Panc1 (cell line): ENCODE measurements at regions not wholly inside any gene's neighbourhood (a gene's known extent, or its start where the extent isn't known, plus 50 kb on each side); places are given as distances from the start of the nearest gene placed in this dataset.

Experiments used
- ATAC-seq: fragments of 200-7000 bp; cut with Tn5 transposase; 2 replicates; pipeline ENCODE4 v1.9.1; 2020; ENCODE audit warnings: mild to moderate bottlenecking, moderate library complexity
- BruUV-seq: library from RNA; stranded (reverse); fragments of 400-500 nt; replicated peaks from 2 replicates; lab custom pipeline; 2021; lab: Mats Ljungman, UMichigan
- CTCF ChIA-PET: fragments of 300-600 bp; sonication (Branson Sonifier 250); formaldehyde crosslinking; loops from one replicate; lab custom pipeline; 2022; ENCODE audit warnings: antibody characterized with exemption; lab: Charles Lee
- POLR2A ChIA-PET: fragments of 300-600 bp; sonication (Branson Sonifier 250); formaldehyde crosslinking; loops from one replicate; lab custom pipeline; 2022; ENCODE audit warnings: antibody characterized with exemption; lab: Charles Lee
- DNase-seq: peaks from one replicate; pipeline ENCODE4 v3.0.0-alpha.2; 2010; ENCODE audit warnings: low read depth, low spot score
- H3K27ac ChIP-seq: 2 replicates; pipeline ENCODE4 v1.5.1; 2011; ENCODE audit warnings: mild to moderate bottlenecking, low read length, inconsistent platforms
- H3K27me3 ChIP-seq: fragments of 200-500 bp; sonication (Bioruptor generic); 2 replicates; pipeline ENCODE4 v1.6.0; 2014; ENCODE audit warnings: low read length, inconsistent platforms; ENCODE audit not compliant: control insufficient read depth, insufficient read depth
- H3K36me3 ChIP-seq: fragments of 200-500 bp; sonication (Bioruptor generic); 2 replicates; pipeline ENCODE4 v1.5.1; 2014; ENCODE audit warnings: inconsistent platforms, mild to moderate bottlenecking, low read length, moderate library complexity; ENCODE audit not compliant: control insufficient read depth, insufficient read depth
- H3K4me1 ChIP-seq: 2 replicates; pipeline ENCODE4 v1.5.1; 2011; ENCODE audit warnings: inconsistent platforms, mild to moderate bottlenecking, low read length, moderate library complexity; ENCODE audit not compliant: control insufficient read depth, insufficient read depth
- H3K4me3 ChIP-seq, 2 experiments: 2 replicates each; pipeline ENCODE4 v1.5.1; 2011 to 2012; ENCODE audit warnings: low read depth in 2 of 2, low read length in 2 of 2, mild to moderate bottlenecking in 2 of 2, inconsistent platforms in 1 of 2, moderate library complexity in 1 of 2
- H3K9me3 ChIP-seq: fragments of 200-500 bp; sonication (Bioruptor generic); 2 replicates; pipeline ENCODE4 v1.5.1; 2014; ENCODE audit warnings: low read depth, mild to moderate bottlenecking, inconsistent platforms, low read length, moderate library complexity; ENCODE audit not compliant: control insufficient read depth, insufficient read depth
- POLR2AphosphoS5 ChIP-seq: IDR thresholded peaks from 2 replicates; pipeline ENCODE4 v1.6.1; 2012; ENCODE audit warnings: mild to moderate bottlenecking, low read depth, low read length, moderate library complexity
- SIN3A ChIP-seq: IDR thresholded peaks from 2 replicates; pipeline ENCODE4 v1.6.1; 2012; ENCODE audit warnings: low read depth, mild to moderate bottlenecking, low read length, moderate library complexity, borderline replicate concordance; ENCODE audit not compliant: insufficient read depth
- TCF7L2 ChIP-seq: IDR thresholded peaks from 2 replicates; pipeline ENCODE4 v1.6.1; 2011; ENCODE audit warnings: mild to moderate bottlenecking, low read depth, low read length, inconsistent platforms
- in situ Hi-C: cut with HindIII; loops from 2 replicates; pipeline ENCODE4 v1.10.0; 2016; ENCODE audit warnings: low sequenced_read_pairs, low pct_unique_long_range_greater_than_20kb
- intact Hi-C: fragments of 100-400 bp; cut with micrococcal nuclease; formaldehyde crosslinking; loops from one replicate; pipeline ENCODE4 v1.10.0; 2022; ENCODE audit not compliant: unreplicated experiment
- TF ChIP-seq, protein P1 (sequence below), 2 experiments: IDR thresholded peaks; 2 replicates each; pipeline ENCODE4 v1.6.1; 2011 to 2012; ENCODE audit warnings: low read depth in 2 of 2, control low read depth in 1 of 2, low read length in 1 of 2, mild to moderate bottlenecking in 1 of 2, moderate library complexity in 1 of 2; ENCODE audit not compliant: insufficient read depth in 1 of 2
- TF ChIP-seq, protein P2 (sequence below): fragments of 450-650 bp; IDR thresholded peaks from 2 replicates; pipeline ENCODE4 v1.5.1; 2017; ENCODE audit warnings: mild to moderate bottlenecking

DNA sequence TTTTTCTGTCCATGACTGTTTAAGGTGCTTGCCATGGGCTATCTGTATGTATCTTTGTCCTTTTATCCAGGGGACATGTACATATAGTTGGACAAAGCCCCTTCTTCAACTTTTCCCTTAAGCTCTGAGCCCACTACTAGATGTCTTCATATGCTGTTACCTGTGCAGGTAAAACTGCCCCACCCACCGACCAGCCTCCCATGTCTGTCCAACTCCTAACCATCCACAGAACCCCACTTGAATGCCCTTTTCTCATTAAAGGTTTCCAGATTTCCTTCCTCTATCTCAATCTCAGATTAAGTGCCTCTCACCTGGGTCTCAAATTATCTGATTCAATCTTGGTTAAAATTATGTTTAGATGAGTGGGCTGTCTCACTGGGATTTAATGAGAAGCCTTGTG lies 136.3 kb downstream of the RNASET2 start:
- no peak overlapping the region for H3K4me3 ChIP-seq
- H3K4me1 ChIP-seq, result no peaks in the 10 kb centered on the region
- H3K27me3 ChIP-seq, result peaks cover 21% of the 10 kb centered on the region
- no peak overlapping the region for H3K27ac ChIP-seq
- no peak for ATAC-seq
- in situ Hi-C loops (no loop called here), intact Hi-C loops (no loop called here)
- ChIA-PET CTCF (no interaction called here), POLR2A (no interaction called here)
- TF ChIP-seq, protein P1, sequence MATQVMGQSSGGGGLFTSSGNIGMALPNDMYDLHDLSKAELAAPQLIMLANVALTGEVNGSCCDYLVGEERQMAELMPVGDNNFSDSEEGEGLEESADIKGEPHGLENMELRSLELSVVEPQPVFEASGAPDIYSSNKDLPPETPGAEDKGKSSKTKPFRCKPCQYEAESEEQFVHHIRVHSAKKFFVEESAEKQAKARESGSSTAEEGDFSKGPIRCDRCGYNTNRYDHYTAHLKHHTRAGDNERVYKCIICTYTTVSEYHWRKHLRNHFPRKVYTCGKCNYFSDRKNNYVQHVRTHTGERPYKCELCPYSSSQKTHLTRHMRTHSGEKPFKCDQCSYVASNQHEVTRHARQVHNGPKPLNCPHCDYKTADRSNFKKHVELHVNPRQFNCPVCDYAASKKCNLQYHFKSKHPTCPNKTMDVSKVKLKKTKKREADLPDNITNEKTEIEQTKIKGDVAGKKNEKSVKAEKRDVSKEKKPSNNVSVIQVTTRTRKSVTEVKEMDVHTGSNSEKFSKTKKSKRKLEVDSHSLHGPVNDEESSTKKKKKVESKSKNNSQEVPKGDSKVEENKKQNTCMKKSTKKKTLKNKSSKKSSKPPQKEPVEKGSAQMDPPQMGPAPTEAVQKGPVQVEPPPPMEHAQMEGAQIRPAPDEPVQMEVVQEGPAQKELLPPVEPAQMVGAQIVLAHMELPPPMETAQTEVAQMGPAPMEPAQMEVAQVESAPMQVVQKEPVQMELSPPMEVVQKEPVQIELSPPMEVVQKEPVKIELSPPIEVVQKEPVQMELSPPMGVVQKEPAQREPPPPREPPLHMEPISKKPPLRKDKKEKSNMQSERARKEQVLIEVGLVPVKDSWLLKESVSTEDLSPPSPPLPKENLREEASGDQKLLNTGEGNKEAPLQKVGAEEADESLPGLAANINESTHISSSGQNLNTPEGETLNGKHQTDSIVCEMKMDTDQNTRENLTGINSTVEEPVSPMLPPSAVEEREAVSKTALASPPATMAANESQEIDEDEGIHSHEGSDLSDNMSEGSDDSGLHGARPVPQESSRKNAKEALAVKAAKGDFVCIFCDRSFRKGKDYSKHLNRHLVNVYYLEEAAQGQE (IDR thresholded peaks at IDR 0.05; ENCODE audit: insufficient read depth in 1 of 2, low read depth in 2 of 2, low read length in 1 of 2), result no peak
- TF ChIP-seq, protein P2, sequence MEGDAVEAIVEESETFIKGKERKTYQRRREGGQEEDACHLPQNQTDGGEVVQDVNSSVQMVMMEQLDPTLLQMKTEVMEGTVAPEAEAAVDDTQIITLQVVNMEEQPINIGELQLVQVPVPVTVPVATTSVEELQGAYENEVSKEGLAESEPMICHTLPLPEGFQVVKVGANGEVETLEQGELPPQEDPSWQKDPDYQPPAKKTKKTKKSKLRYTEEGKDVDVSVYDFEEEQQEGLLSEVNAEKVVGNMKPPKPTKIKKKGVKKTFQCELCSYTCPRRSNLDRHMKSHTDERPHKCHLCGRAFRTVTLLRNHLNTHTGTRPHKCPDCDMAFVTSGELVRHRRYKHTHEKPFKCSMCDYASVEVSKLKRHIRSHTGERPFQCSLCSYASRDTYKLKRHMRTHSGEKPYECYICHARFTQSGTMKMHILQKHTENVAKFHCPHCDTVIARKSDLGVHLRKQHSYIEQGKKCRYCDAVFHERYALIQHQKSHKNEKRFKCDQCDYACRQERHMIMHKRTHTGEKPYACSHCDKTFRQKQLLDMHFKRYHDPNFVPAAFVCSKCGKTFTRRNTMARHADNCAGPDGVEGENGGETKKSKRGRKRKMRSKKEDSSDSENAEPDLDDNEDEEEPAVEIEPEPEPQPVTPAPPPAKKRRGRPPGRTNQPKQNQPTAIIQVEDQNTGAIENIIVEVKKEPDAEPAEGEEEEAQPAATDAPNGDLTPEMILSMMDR, result no peak
- no peak for TF ChIP-seq TCF7L2
- no TSS peak for BruUV-seq
- H3K9me3 ChIP-seq, result no peaks in the 10 kb centered on the region
- DNase-seq, result no peak
- H3K36me3 ChIP-seq, result no peaks in the 10 kb centered on the region

DNA sequence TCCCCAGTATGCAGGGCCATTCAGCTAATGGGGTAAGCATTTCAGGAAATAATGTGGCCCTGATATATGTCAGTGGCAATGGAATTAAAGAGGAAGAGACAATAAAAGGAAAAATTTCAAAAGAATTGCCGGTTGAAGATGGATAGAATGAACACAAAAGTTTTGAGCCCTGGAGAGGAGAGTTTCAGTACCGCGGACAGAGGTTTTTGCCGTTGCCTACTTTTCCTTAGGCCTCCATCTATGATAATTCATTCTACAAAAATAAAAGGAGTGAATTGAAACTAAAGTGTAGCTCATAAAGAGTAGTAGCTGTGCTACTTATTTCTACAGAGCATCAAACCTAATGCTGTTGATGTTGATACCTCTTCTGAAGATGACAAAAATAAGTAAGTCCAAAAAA lies 140.7 kb downstream of the RNASET2 start:
- Histone ChIP-seq H3K4me3 (no peak overlapping the region), H3K9me3 (no peaks in the 10 kb centered on the region), H3K36me3 (no peaks in the 10 kb centered on the region), H3K27me3 (peaks cover 11% of the 10 kb centered on the region), H3K27ac (no peak overlapping the region), H3K4me1 (no peaks in the 10 kb centered on the region)
- intact Hi-C loops (no loop called here), in situ Hi-C loops (no loop called here)
- no peak for DNase-seq
- ChIA-PET POLR2A (no interaction called here), CTCF (no interaction called here)
- TF ChIP-seq TCF7L2 (no peak), POLR2AphosphoS5 (no peak), SIN3A (no peak)
- TF ChIP-seq, protein P1 (IDR thresholded peaks at IDR 0.05; ENCODE audit: insufficient read depth in 1 of 2, low read depth in 2 of 2, low read length in 1 of 2), result peak; percentile 85 to 90
- TF ChIP-seq, protein P2, result no peak
- ATAC-seq, result no peak
- BruUV-seq, result no TSS peak
